CD4-positive, alpha-beta T cell (primary cell): ENCODE measurements at regions not wholly inside any gene's neighbourhood (a gene's known extent, or its start where the extent isn't known, plus 50 kb on each side); places are given as distances from the start of the nearest gene placed in this dataset.

Experiments used
- ATAC-seq: fragments of 200-7000 bp; cut with Tn5 transposase; one replicate; pipeline ENCODE4 v1.10.0; 2022; ENCODE audit warnings: mild to moderate bottlenecking; ENCODE audit not compliant: poor library complexity
- CTCF ChIA-PET: fragments of 350-600 bp; sonication (Branson Sonifier 250); formaldehyde crosslinking; loops from one replicate; lab custom pipeline; 2021; ENCODE audit warnings: antibody characterized with exemption, inconsistent platforms; lab: Charles Lee
- POLR2A ChIA-PET: fragments of 350-600 bp; sonication (Branson Sonifier 250); formaldehyde crosslinking; loops from one replicate; lab custom pipeline; 2021; ENCODE audit warnings: antibody characterized with exemption, inconsistent platforms; lab: Charles Lee
- DNase-seq, 14 experiments: peaks; one replicate each; pipeline ENCODE4 v3.0.0-alpha.2; 2013 to 2020; ENCODE audit warnings: mixed read lengths in 2 of 14
- H3K27ac ChIP-seq, 2 donors: one replicate each; pipeline versions ENCODE4 v1.5.1 to v1.7.0; 2013; ENCODE audit warnings: low read length in 2 of 2, low read depth in 1 of 2, mild to moderate bottlenecking in 1 of 2
- H3K27me3 ChIP-seq, 2 experiments: 1 replicate in 1 of 2; 2 replicates in 1 of 2; pipeline versions ENCODE4 v1.6.1 to v1.7.0; 2013; ENCODE audit warnings: low read length in 2 of 2, control low read depth in 1 of 2, mild to moderate bottlenecking in 1 of 2, moderate library complexity in 1 of 2; ENCODE audit not compliant: insufficient read depth in 2 of 2, control insufficient read depth in 1 of 2
- H3K36me3 ChIP-seq: one replicate; pipeline ENCODE4 v1.6.1; 2013; ENCODE audit warnings: low read length, control low read depth; ENCODE audit not compliant: insufficient read depth
- H3K4me1 ChIP-seq: one replicate; pipeline ENCODE4 v1.6.1; 2013; ENCODE audit warnings: low read length, control low read depth; ENCODE audit not compliant: insufficient read depth
- H3K4me3 ChIP-seq: one replicate; pipeline ENCODE4 v1.5.1; 2013; ENCODE audit warnings: mild to moderate bottlenecking, low read length, moderate library complexity
- H3K9me3 ChIP-seq, 2 experiments: 1 replicate in 1 of 2; 2 replicates in 1 of 2; pipeline versions ENCODE4 v1.6.1 to v1.7.0; 2013; ENCODE audit warnings: low read length in 2 of 2, mild to moderate bottlenecking in 2 of 2, control low read depth in 1 of 2, moderate library complexity in 1 of 2; ENCODE audit not compliant: control insufficient read depth in 1 of 2, insufficient read depth in 1 of 2
- H3K27ac Mint-ChIP-seq: one replicate; pipeline ENCODE4 v1.8.0; 2020; ENCODE audit warnings: mixed read lengths
- H3K27me3 Mint-ChIP-seq: one replicate; pipeline ENCODE4 v1.8.0; 2021; ENCODE audit warnings: mixed read lengths
- H3K36me3 Mint-ChIP-seq: one replicate; pipeline ENCODE4 v1.8.0; 2021; ENCODE audit warnings: low read depth, mixed read lengths
- H3K4me1 Mint-ChIP-seq: one replicate; pipeline ENCODE4 v1.8.0; 2021; ENCODE audit warnings: low read depth, mixed read lengths
- H3K4me3 Mint-ChIP-seq: one replicate; pipeline ENCODE4 v1.8.0; 2020; ENCODE audit warnings: mild to moderate bottlenecking, mixed read lengths
- H3K9me3 Mint-ChIP-seq: one replicate; pipeline ENCODE4 v1.8.0; 2020; ENCODE audit warnings: mixed read lengths
- CTCF ChIP-seq: fragments of 200-600 bp; IDR thresholded peaks from one replicate; pipeline ENCODE4 v1.8.0; 2022; ENCODE audit warnings: antibody characterized with exemption, mild to moderate bottlenecking
- intact Hi-C, 2 experiments: fragments of 100-400 bp; cut with DNase I in 1 of 2; cut with micrococcal nuclease in 1 of 2; formaldehyde crosslinking; loops; one replicate each; pipeline versions ENCODE4 v1.15.1 to v1.9.0; 2023 to 2025; cut with DNase I, micrococcal nuclease

- ATAC-seq (no peak), DNase-seq (no peak)
- Mint-ChIP-seq H3K36me3 (no peaks in the 10 kb centered on the region), H3K27ac (no peak overlapping the region), H3K4me3 (no peak overlapping the region), H3K4me1 (no peaks in the 10 kb centered on the region), H3K27me3 (peaks cover 4% of the 10 kb centered on the region), H3K9me3 (peaks cover 2% of the 10 kb centered on the region)
- CTCF ChIA-PET, result no interaction called here
- POLR2A ChIA-PET, result no interaction called here
- no peak overlapping the region for H3K4me3 ChIP-seq
- H3K9me3 ChIP-seq, result peaks cover 7 to 45% of the 10 kb centered on the region in 2 experiments
- intact Hi-C loops, result no loop called here
- H3K27ac ChIP-seq, result no peak overlapping the region
- H3K4me1 ChIP-seq, result no peaks in the 10 kb centered on the region
- no peaks in the 10 kb centered on the region for H3K36me3 ChIP-seq
- H3K27me3 ChIP-seq, result peaks cover 0 to 3% of the 10 kb centered on the region in 2 experiments
- no peak for TF ChIP-seq CTCF
Measured at GRCh38 chr22:48333816-48334735, 1493.6 kb downstream of the BRD1 start.

GRCh38 chr22:48333323-48333763 lies 1494.3 kb downstream of the BRD1 start:
- peaks cover 5% of the 10 kb centered on the region for H3K9me3 Mint-ChIP-seq
- ATAC-seq (no peak), DNase-seq (no peak)
- H3K36me3 Mint-ChIP-seq, result no peaks in the 10 kb centered on the region
- no peaks in the 10 kb centered on the region for H3K27me3 ChIP-seq
- TF ChIP-seq CTCF, result no peak
- H3K27ac Mint-ChIP-seq, result no peak overlapping the region
- no peaks in the 10 kb centered on the region for H3K4me1 Mint-ChIP-seq
- H3K27ac ChIP-seq, result no peak overlapping the region
- intact Hi-C loops, result no loop called here
- ChIA-PET CTCF (no interaction called here), POLR2A (no interaction called here)
- H3K4me3 ChIP-seq, result no peak overlapping the region
- H3K4me3 Mint-ChIP-seq, result no peak overlapping the region
- peaks cover 7 to 42% of the 10 kb centered on the region in 2 experiments for H3K9me3 ChIP-seq
- peaks cover 4% of the 10 kb centered on the region for H3K27me3 Mint-ChIP-seq
- no peaks in the 10 kb centered on the region for H3K4me1 ChIP-seq
- no peaks in the 10 kb centered on the region for H3K36me3 ChIP-seq

- H3K36me3 Mint-ChIP-seq, result no peaks in the 10 kb centered on the region
- no peaks in the 10 kb centered on the region for H3K4me1 Mint-ChIP-seq
- ATAC-seq (no peak), DNase-seq (no peak)
- H3K9me3 Mint-ChIP-seq, result peaks cover 5% of the 10 kb centered on the region
- Histone ChIP-seq H3K4me3 (no peak overlapping the region), H3K9me3 (peaks cover 7 to 45% of the 10 kb centered on the region in 2 experiments), H3K36me3 (no peaks in the 10 kb centered on the region), H3K27ac (no peak overlapping the region), H3K27me3 (no peaks in the 10 kb centered on the region), H3K4me1 (no peaks in the 10 kb centered on the region)
- TF ChIP-seq CTCF, result no peak
- no peaks in the 10 kb centered on the region for H3K27me3 Mint-ChIP-seq
- H3K27ac Mint-ChIP-seq, result no peak overlapping the region
- no peak overlapping the region for H3K4me3 Mint-ChIP-seq
- intact Hi-C loops, result no loop called here
- ChIA-PET CTCF (no interaction called here), POLR2A (no interaction called here)
Measured at GRCh38 chr22:48332438-48333322, 1495.0 kb downstream of the BRD1 start.
